Femur (tissue), 1 donor: ENCODE measurements at regions not wholly inside any gene's neighbourhood (a gene's known extent, or its start where the extent isn't known, plus 50 kb on each side); places are given as distances from the start of the nearest gene placed in this dataset.

ENCODE experiments used
- DNase-seq: peaks from one replicate; pipeline ENCODE4 v3.0.0-alpha.2; 2017

- no peak for DNase-seq
Observed at GRCh38 chr3:174675406-174675805, 183.7 kb upstream of the NAALADL2 start.

- DNase-seq: no peak
Observed at GRCh38 chr3:174681784-174682183, 177.3 kb upstream of the NAALADL2 start.

DNA sequence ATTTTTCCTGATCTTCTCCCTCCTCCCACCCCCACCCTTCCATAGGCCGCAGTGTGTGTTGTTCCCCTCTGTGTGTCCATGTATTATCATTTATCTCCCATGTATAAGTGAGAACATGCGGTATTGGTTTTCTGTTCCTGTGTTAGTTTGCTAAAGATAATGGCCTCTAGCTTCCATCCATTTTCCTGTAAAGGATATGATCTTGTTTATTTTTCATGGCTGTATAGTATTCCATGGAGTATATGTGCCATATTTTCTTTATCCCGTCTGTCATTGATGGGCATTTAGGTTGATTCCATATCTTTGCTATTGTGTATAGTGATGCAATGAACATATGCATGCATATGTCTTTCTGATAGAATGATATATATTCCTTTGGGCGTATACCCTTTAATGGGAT is 173.3 kb upstream of the NAALADL2 start:
- no peak for DNase-seq

GRCh38 chr3:174697310-174697709 is 161.8 kb upstream of the NAALADL2 start:
- no peak for DNase-seq

GRCh38 chr3:174700736-174701135 is 158.4 kb upstream of the NAALADL2 start:
- no peak for DNase-seq

DNA sequence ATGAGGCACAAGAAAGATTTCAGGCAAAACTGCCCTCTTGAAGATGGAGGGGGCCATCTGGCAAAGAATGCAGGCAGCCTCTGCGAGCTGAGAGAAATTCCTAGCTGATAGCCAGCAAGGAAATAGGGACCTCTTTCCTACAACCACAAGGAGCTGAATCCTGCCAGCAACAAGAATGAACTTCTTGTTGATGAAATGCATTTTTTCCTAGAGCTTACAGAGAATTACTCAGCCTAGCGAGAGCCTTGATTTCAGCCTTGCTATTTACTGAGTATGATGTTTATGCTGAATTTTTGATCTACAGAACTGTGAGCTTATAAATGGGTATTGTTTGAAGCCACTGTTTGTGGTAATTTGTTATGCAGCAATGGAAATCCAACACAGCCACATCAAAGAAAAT is 148.5 kb upstream of the NAALADL2 start:
- no peak for DNase-seq

DNA sequence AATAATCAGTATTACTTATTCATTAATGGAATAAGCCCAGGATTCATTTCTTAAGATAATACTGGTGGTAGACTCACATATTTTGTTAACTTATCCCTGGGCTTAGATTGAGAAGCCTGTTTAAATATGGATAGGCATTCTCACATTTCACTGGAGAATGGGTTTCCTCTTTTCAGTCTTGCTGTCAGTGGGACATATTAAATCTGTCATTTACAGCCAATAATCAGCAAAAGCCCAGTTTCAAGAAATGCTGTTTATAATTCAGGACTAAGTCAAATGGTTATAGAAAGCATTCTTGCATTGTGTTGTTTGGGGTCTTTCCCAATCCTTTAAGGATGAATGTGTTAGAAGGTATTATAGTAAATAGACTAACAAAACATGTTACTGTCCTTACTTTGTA is 143.7 kb upstream of the NAALADL2 start:
- DNase-seq: no peak

GRCh38 chr3:174716956-174717505 is 142.1 kb upstream of the NAALADL2 start:
- no peak for DNase-seq

- no peak for DNase-seq
Observed at GRCh38 chr3:174720717-174721116, 138.4 kb upstream of the NAALADL2 start.

- DNase-seq: no peak
Observed at GRCh38 chr3:174725303-174725702, 133.8 kb upstream of the NAALADL2 start.

GRCh38 chr3:174737966-174738365 is 121.2 kb upstream of the NAALADL2 start:
- DNase-seq: no peak

DNA sequence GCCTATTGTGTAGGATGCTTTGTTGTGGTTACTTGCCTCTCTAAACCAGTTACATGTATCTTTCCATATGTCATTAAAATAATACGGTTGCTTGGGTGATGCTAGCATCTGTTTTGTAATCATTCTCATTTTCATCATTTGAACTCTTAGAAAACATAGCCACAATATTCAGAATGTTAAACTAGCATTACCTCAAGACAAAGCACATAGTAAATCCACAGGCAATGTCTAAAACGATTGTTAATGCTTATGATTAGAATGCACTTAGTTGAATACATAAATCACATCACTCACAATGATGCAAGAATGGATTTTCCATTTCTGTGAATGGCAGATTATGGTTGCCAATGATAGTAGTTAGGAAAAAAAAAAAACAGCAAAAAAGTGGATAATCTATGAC is 110.0 kb upstream of the NAALADL2 start:
- no peak for DNase-seq

DNA sequence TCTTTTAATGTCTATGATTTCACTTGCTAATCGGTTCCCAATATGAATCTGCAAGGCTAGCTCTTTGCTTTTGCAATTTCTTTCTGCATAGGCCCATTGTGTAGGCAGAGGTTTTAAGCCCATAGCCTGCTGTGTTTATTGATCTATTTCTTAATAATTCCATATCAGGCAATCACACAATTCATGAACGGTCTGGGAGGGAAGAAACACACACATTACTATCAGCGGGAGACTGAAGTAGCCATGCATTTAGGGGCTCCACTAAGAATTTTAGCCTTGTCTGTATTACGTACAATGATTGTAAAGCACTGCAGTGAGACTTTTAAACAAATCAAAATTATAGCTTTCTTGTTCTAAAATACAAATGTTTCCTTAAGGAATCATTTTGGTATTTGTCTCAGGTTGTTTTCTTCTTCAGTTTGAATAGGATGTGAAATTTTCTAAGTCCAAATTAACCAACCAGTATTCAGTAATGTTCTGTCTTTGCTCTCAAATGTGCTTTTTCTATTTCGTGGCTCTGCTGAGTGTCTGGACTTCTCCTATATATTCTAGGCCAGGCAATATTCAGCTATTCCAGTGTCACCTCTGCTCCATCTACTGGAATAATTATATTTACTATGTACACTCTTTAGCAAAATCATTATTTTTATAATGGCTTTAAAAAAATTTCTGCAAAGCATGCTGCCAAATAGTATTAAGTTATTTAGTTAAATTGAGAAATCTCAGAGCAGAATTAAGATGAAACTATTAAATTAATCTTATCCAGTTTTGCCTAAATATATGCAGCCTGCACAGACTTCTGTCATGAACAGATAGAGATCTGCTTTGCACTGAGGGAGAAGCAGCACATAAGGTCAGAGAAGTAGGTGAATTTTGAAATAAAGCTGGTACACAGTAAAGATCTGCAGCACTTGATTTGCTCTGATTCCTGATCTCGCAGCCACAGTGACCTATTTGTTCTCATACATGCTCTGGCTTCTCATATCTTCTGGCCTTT is 103.0 kb upstream of the NAALADL2 start:
- no peak for DNase-seq

DNA sequence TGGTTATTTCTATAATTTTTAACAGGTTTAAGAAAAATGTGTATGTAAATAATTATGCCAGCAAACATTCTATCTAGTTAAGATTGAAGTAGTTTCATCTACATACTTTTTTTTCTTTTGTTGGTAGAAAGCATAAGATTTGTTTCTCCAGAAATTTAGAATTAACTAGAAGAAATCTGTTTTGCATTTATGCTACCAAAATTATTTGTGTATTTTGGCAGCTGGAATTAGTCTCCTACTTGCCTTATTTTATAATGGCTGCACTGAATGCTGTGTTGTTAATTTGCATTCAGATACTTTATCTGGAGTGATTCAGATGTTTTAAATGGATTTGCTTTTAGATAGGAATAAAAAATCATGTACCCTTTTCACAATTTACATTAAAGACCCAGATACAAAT is 100.2 kb upstream of the NAALADL2 start:
- DNase-seq: no peak

GRCh38 chr3:174767406-174767805 is 91.7 kb upstream of the NAALADL2 start:
- DNase-seq: no peak

- DNase-seq: no peak
Observed at GRCh38 chr3:174767853-174768382, 91.2 kb upstream of the NAALADL2 start.

DNA sequence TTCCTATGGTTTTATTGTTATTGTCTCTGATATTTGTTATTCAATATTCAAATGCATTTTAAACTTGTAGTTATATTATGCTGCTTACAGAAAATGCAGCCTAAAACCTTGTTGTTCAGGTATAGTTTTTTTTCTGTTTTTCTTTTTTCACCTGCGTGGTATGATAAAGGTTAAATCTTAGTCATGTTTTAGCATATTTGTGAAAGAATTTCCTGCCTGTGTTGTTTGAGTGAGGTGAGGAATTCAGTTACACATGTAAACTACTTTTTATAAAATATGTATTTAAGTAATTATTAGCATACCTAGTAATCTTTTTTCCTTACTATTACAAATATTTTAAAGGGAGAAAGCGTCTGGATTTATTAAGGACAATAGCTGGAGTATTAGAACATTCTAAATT is 90.0 kb upstream of the NAALADL2 start:
- DNase-seq: no peak

GRCh38 chr3:174775603-174776002 is 83.5 kb upstream of the NAALADL2 start:
- DNase-seq: no peak

- no peak for DNase-seq
Observed at GRCh38 chr3:174776123-174776522, 83.0 kb upstream of the NAALADL2 start.

GRCh38 chr3:174776636-174777035 is 82.5 kb upstream of the NAALADL2 start:
- DNase-seq: no peak

DNA sequence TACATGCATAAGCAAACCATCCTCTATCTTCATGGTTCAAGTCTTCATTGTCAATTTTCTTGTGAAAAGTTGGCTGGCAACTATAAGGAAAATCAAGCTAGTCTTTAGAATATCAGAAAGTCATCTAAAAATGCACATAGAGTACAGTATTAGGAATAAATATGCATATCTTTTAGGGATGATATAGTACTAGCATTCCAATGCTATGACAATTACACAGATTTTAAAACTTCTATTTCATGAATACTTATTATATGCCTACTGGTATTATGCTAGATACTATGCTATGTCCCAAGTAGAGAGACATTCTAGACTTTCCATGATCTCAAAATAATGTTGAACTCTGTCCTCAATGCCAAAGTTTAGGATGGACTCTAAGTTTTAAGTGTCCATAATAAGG is 81.3 kb upstream of the NAALADL2 start:
- DNase-seq: no peak

- no peak for DNase-seq
Observed at GRCh38 chr3:174783502-174783901, 75.6 kb upstream of the NAALADL2 start.

- no peak for DNase-seq
Observed at GRCh38 chr3:174784206-174784934, 74.8 kb upstream of the NAALADL2 start.
